ENCODE measurements at regions not wholly inside any gene's neighbourhood (a gene's known extent, or its start where the extent isn't known, plus 50 kb on each side); places are given as distances from the start of the nearest gene placed in this dataset.

- no peaks in the 10 kb centered on the region for H3K4me1 Mint-ChIP-seq
Measured at GRCh38 chr16:35908152-35908551, 2448.7 kb downstream of the TP53TG3F start.

More at GRCh38 chr16:35908152-35908551, 2448.7 kb downstream of the TP53TG3F start:
- no peaks in the 10 kb centered on the region for H3K27me3 ChIP-seq (ENCODE audit: insufficient read depth, low read length)
- no peak for TF ChIP-seq CTCF (conservative IDR thresholded peaks at IDR 0.05)
- H4K8ac ChIP-seq (replicated peaks; ENCODE audit: insufficient read length, low read depth, low read length): no peak overlapping the region
- H4K20me1 ChIP-seq (ENCODE audit: control insufficient read depth, insufficient read depth, insufficient read length): no peaks in the 10 kb centered on the region
- H2AK5ac ChIP-seq (ENCODE audit: insufficient read length, low read length): no peak overlapping the region
- no peak overlapping the region for H2AFZ ChIP-seq (ENCODE audit: low read length)
- no peak overlapping the region for H3K4me3 Mint-ChIP-seq
- no peaks in the 10 kb centered on the region for H3K79me2 ChIP-seq (ENCODE audit: insufficient read depth, low read length)
- H3K23ac ChIP-seq (ENCODE audit: insufficient read length, low read depth, low read length): no peak overlapping the region
- H2BK20ac ChIP-seq (ENCODE audit: low read depth, low read length, poor library complexity, severe bottlenecking): no peak overlapping the region
- no peak overlapping the region for H3K4me2 ChIP-seq (ENCODE audit: insufficient read depth, insufficient read length, low read length)
- no peak for DNase-seq
- H3T11ph ChIP-seq (ENCODE audit: low read length): no peak overlapping the region
- no peaks in the 10 kb centered on the region for H3K23me2 ChIP-seq (ENCODE audit: insufficient read length, low read depth, low read length, poor library complexity, severe bottlenecking)
- H3K27ac ChIP-seq (ENCODE audit: insufficient read length, low read depth, low read length): no peak overlapping the region
- H2BK120ac ChIP-seq (ENCODE audit: low read depth, low read length, poor library complexity, severe bottlenecking): no peak overlapping the region
- no peak overlapping the region for H3K14ac ChIP-seq (ENCODE audit: insufficient read depth, low read length)
- peaks cover 97 to 98% of the 10 kb centered on the region in 2 experiments for H3K9me3 Mint-ChIP-seq
- no peak overlapping the region for H2BK15ac ChIP-seq (ENCODE audit: low read depth, low read length)
- no peaks in the 10 kb centered on the region for H3K4me1 ChIP-seq (ENCODE audit: insufficient read depth, low read length)
- peaks cover 98% of the 10 kb centered on the region for H3K9me3 ChIP-seq (ENCODE audit: control insufficient read depth, low read depth, low read length)
- no peak overlapping the region for H3K27ac Mint-ChIP-seq
- H3K18ac ChIP-seq (ENCODE audit: insufficient read length, low read depth, low read length): no peak overlapping the region
- H4K91ac ChIP-seq (ENCODE audit: insufficient read length, low read depth, low read length): no peak overlapping the region
- H3K56ac ChIP-seq (ENCODE audit: insufficient read length, low read depth, low read length): no peak overlapping the region
- H2BK5ac ChIP-seq (ENCODE audit: insufficient read length, low read length): no peak overlapping the region
- peaks cover 38 to 55% (median 41%) of the 10 kb centered on the region in 3 experiments; a peak in 6 of 7 replicates for H3K36me3 Mint-ChIP-seq (ENCODE audit: insufficient read depth in 1 of 3, low read depth in 3 of 3)
- H3K27me3 Mint-ChIP-seq (ENCODE audit: low read depth): peaks cover 5% of the 10 kb centered on the region
- WGBS (ENCODE audit: extremely low coverage, insufficient read length, low lambda C conversion rate): no CpG with 5 or more reads among the region's 7 CpGs
- no peaks in the 10 kb centered on the region for H3K79me1 ChIP-seq (ENCODE audit: insufficient read depth, low read depth, low read length, poor library complexity, severe bottlenecking)
- no peak overlapping the region for H2BK12ac ChIP-seq (ENCODE audit: insufficient read length, low read depth, low read length)
- H3K9ac ChIP-seq (ENCODE audit: extremely low read depth, insufficient read length, low read length): no peak overlapping the region
- no peak overlapping the region for H3K4ac ChIP-seq (ENCODE audit: low read depth, low read length)
- no peak overlapping the region for H4K5ac ChIP-seq (ENCODE audit: insufficient read length, low read depth, low read length)

All from H9 (cell line).